Bronchial epithelial cell (primary cell): ENCODE measurements at regions not wholly inside any gene's neighbourhood (a gene's known extent, or its start where the extent isn't known, plus 50 kb on each side); places are given as distances from the start of the nearest gene placed in this dataset.

Experiments used
- DNase-seq: peaks from one replicate; pipeline ENCODE4 v3.0.0-alpha.2; 2010; ENCODE audit warnings: low read depth
- FAIRE-seq: peaks from 2 replicates; lab custom pipeline; 2011; peaks lifted over from hg19 to GRCh38; lab: Jason Lieb, UNC
- H3K27me3 ChIP-seq: 2 replicates; pipeline ENCODE4 v1.5.1; 2011; ENCODE audit warnings: low read length; ENCODE audit not compliant: control insufficient read depth, insufficient read depth
- H3K36me3 ChIP-seq: 2 replicates; pipeline ENCODE4 v1.5.1; 2011; ENCODE audit warnings: low read length; ENCODE audit not compliant: control insufficient read depth, insufficient read depth
- H3K4me3 ChIP-seq: 2 replicates; pipeline ENCODE4 v1.5.1; 2011; ENCODE audit warnings: mild to moderate bottlenecking, low read depth, low read length, control low read depth
- CTCF ChIP-seq: IDR thresholded peaks from 2 replicates; pipeline ENCODE4 v1.5.1; 2011; ENCODE audit warnings: mild to moderate bottlenecking, moderate library complexity, low read length, control low read depth, inconsistent platforms; ENCODE audit not compliant: insufficient read depth, severe bottlenecking

GRCh38 chr3:117103675-117104074 is 394.1 kb downstream of the TUSC7 start:
- DNase-seq (no peak), FAIRE-seq (no peak)
- Histone ChIP-seq H3K27me3 (no peaks in the 10 kb centered on the region), H3K36me3 (no peaks in the 10 kb centered on the region), H3K4me3 (no peak overlapping the region)
- TF ChIP-seq CTCF: peak; percentile 3

DNA sequence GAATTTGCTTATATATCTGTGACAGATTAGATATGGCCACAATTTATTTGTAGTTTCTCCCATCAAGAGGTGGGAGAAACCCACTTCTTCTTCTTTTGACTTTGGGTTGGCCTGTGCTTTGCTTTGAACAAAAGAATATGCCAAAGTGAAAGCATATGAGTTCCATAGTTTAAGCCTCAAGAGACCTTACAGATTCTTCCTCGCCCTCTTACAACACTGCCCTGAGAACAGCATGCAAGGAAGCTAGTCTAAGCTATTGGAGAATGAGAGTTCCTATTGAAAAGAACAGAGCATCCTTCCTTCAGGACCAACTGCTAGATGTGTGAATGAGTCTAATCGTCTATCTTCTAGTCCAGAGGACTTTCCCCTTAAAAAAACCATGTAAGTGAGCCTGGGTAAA is 394.8 kb downstream of the TUSC7 start:
- Histone ChIP-seq H3K27me3 (no peaks in the 10 kb centered on the region), H3K36me3 (no peaks in the 10 kb centered on the region), H3K4me3 (no peak overlapping the region)
- TF ChIP-seq CTCF: no peak
- no peak for DNase-seq
- FAIRE-seq: no peak

DNA sequence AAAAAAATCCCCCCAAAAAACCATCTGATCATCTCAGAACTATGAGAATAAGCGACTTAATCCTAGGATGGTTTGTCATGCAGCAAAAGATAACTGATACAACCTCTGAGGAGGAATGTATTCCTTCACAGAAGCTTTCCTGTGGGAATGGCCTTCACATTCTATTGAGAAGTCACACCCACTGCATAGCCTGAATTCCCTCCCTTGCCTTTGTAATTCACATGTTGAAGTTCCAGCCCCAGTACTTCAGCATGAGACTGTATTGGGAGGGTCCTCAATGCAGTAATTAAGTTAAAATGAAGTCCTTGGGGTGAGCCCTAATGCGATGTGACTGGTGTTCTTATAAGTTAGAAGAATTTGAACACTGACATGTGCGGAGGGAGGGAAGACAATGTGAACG is 395.2 kb downstream of the TUSC7 start:
- DNase-seq (no peak), FAIRE-seq (no peak)
- Histone ChIP-seq H3K4me3 (no peak overlapping the region), H3K36me3 (no peaks in the 10 kb centered on the region), H3K27me3 (no peaks in the 10 kb centered on the region)
- no peak for TF ChIP-seq CTCF

- FAIRE-seq: no peak
Observed at GRCh38 chr3:117105686-117106085, 396.1 kb downstream of the TUSC7 start.

DNA sequence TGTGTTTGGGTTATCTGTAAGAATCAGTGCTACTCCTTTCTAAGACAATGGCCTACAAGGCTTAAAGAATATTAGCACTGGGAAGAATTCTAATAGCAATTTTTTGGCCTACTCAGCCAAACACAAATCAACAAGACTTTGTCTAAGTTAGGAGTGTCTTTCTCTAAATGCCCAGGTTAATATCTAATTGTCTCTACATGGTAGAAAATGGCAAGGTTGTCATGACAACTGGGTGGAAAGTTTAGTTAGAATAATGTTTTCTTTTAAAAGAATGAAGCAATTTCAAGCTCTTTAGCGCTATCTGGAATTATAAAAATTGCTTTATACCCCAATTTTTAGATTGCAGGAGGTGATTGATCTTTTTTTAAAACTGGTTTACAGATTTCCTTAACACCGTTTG is 396.8 kb downstream of the TUSC7 start:
- DNase-seq: no peak
- H3K36me3 ChIP-seq: no peaks in the 10 kb centered on the region
- no peak for TF ChIP-seq CTCF
- no peak for FAIRE-seq
- H3K27me3 ChIP-seq: no peaks in the 10 kb centered on the region
- no peak overlapping the region for H3K4me3 ChIP-seq

More at GRCh38 chr3:117105686-117106085, 396.1 kb downstream of the TUSC7 start:
- no peak for TF ChIP-seq CTCF
- no peak for DNase-seq
- H3K27me3 ChIP-seq: no peaks in the 10 kb centered on the region
- H3K4me3 ChIP-seq: no peak overlapping the region
- H3K36me3 ChIP-seq: no peaks in the 10 kb centered on the region

- no peak for TF ChIP-seq CTCF
- no peak overlapping the region for H3K4me3 ChIP-seq
- DNase-seq: no peak
- no peaks in the 10 kb centered on the region for H3K27me3 ChIP-seq
- no peaks in the 10 kb centered on the region for H3K36me3 ChIP-seq
- no peak for FAIRE-seq
Observed at GRCh38 chr3:117107946-117108345, 398.4 kb downstream of the TUSC7 start.
